Mammary epithelial cell (primary cell): ENCODE measurements at regions not wholly inside any gene's neighbourhood (a gene's known extent, or its start where the extent isn't known, plus 50 kb on each side); places are given as distances from the start of the nearest gene placed in this dataset.

Experiments used
- EZH2 ChIP-seq: IDR thresholded peaks from 2 replicates; pipeline ENCODE4 v1.6.1; 2012; ENCODE audit warnings: low read length, inconsistent platforms, borderline replicate concordance
- TF ChIP-seq, protein P1 (sequence below), 2 donors: IDR thresholded peaks in 1 of 2; conservative IDR thresholded peaks in 1 of 2; 2 replicates each; pipeline ENCODE4 v1.5.1; 2011 to 2012; ENCODE audit warnings: inconsistent platforms in 2 of 2, low read length in 2 of 2, mild to moderate bottlenecking in 2 of 2, control low read depth in 1 of 2, low read depth in 1 of 2; ENCODE audit not compliant: insufficient read depth in 1 of 2; ENCODE audit errors: extremely low read depth in 1 of 2

DNA sequence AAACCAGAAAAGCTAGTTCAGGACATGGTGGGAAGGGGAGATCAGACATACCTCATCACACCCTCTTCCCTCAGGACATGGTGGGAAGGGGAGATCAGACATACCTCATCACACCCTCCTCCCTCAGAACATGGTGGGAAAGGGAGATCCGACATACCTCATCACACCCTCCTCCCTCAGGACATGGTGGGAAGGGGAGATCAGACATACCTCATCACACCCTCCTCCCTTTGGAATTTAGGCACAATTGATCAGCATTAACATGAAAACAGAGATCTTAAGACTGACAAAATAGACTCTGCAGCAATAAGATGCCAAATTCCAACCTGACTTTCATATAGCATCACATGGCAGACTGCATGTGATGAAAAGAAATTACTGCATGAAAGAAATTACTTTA lies 412.7 kb upstream of the ZNF717 start:
- TF ChIP-seq, protein P1, sequence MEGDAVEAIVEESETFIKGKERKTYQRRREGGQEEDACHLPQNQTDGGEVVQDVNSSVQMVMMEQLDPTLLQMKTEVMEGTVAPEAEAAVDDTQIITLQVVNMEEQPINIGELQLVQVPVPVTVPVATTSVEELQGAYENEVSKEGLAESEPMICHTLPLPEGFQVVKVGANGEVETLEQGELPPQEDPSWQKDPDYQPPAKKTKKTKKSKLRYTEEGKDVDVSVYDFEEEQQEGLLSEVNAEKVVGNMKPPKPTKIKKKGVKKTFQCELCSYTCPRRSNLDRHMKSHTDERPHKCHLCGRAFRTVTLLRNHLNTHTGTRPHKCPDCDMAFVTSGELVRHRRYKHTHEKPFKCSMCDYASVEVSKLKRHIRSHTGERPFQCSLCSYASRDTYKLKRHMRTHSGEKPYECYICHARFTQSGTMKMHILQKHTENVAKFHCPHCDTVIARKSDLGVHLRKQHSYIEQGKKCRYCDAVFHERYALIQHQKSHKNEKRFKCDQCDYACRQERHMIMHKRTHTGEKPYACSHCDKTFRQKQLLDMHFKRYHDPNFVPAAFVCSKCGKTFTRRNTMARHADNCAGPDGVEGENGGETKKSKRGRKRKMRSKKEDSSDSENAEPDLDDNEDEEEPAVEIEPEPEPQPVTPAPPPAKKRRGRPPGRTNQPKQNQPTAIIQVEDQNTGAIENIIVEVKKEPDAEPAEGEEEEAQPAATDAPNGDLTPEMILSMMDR (conservative IDR thresholded peaks at IDR 0.05 in 1 of 2, IDR thresholded peaks at IDR 0.05 in 1 of 2; ENCODE audit: extremely low read depth in 1 of 2, insufficient read depth in 1 of 2, low read depth in 1 of 2, low read length in 2 of 2): no peak
- TF ChIP-seq EZH2: no peak
